GM12875 (cell line): ENCODE measurements at regions not wholly inside any gene's neighbourhood (a gene's known extent, or its start where the extent isn't known, plus 50 kb on each side); places are given as distances from the start of the nearest gene placed in this dataset.

Experiments used
- H3K4me3 ChIP-seq: one replicate; pipeline ENCODE4 v1.5.1; 2011; ENCODE audit warnings: low read depth, low read length, control low read depth
- TF ChIP-seq, protein P1 (sequence below): IDR thresholded peaks from 2 replicates; pipeline ENCODE4 v1.5.1; 2011; ENCODE audit warnings: low read depth, mild to moderate bottlenecking, control low read depth, inconsistent platforms, low read length, moderate library complexity, borderline replicate concordance; ENCODE audit not compliant: insufficient read depth

GRCh38 chr18:67243799-67244587 is 272.5 kb downstream of the DSEL start:
- H3K4me3 ChIP-seq: no peak overlapping the region

GRCh38 chr18:67242001-67242400 is 274.5 kb downstream of the DSEL start:
- no peak overlapping the region for H3K4me3 ChIP-seq
- TF ChIP-seq, protein P1, sequence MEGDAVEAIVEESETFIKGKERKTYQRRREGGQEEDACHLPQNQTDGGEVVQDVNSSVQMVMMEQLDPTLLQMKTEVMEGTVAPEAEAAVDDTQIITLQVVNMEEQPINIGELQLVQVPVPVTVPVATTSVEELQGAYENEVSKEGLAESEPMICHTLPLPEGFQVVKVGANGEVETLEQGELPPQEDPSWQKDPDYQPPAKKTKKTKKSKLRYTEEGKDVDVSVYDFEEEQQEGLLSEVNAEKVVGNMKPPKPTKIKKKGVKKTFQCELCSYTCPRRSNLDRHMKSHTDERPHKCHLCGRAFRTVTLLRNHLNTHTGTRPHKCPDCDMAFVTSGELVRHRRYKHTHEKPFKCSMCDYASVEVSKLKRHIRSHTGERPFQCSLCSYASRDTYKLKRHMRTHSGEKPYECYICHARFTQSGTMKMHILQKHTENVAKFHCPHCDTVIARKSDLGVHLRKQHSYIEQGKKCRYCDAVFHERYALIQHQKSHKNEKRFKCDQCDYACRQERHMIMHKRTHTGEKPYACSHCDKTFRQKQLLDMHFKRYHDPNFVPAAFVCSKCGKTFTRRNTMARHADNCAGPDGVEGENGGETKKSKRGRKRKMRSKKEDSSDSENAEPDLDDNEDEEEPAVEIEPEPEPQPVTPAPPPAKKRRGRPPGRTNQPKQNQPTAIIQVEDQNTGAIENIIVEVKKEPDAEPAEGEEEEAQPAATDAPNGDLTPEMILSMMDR: no peak

More at GRCh38 chr18:67243799-67244587, 272.5 kb downstream of the DSEL start:
- TF ChIP-seq, protein P1: no peak

- TF ChIP-seq, protein P1: no peak
- no peak overlapping the region for H3K4me3 ChIP-seq
These were observed 275.2 kb downstream of the DSEL start for GRCh38 chr18:67241299-67241698.

GRCh38 chr18:67239826-67240225 is 276.7 kb downstream of the DSEL start:
- no peak overlapping the region for H3K4me3 ChIP-seq
- TF ChIP-seq, protein P1: no peak

DNA sequence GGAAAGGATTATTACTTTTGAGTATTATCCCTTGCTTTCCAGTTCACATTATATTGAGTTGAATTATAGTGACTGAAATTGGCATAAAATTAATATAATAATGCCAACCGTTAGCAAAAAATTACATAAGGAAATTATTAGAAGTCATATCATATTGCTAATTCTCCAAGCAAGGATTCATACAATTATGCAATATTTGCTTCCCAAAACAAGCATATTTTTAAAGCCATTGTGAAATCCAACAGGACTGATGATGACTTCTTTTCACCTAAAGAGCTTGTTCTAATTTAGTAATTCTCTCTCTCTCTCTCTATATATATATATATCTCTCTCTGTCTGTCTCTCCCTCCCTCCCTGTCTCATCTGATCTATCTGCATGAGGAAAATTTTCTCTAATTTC is 283.5 kb downstream of the DSEL start:
- TF ChIP-seq, protein P1: no peak
- H3K4me3 ChIP-seq: no peak overlapping the region

- TF ChIP-seq, protein P1: no peak
- no peak overlapping the region for H3K4me3 ChIP-seq
These were observed 284.1 kb downstream of the DSEL start for GRCh38 chr18:67232406-67232805.

DNA sequence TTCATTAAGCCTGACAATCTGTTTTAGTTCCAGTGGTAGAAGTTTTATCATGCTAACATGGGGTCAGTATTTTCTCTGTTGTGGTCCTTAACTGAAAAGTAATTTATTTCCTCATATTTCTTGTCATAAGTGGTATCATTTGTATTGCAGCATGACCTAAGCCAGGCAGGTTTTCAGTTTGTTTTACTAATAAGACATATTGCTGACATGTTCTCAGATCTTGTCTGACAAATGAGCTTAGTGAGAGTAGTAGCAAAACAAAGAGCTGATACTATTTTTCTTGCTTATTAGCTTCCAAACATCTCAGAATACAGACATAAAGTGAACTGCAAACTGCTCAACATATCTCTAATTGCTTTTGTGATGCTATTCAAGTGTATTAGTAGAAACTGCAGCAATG is 293.6 kb downstream of the DSEL start:
- TF ChIP-seq, protein P1: no peak
- H3K4me3 ChIP-seq: no peak overlapping the region
